Pancreas (tissue), 10 donors: ENCODE measurements at regions not wholly inside any gene's neighbourhood (a gene's known extent, or its start where the extent isn't known, plus 50 kb on each side); places are given as distances from the start of the nearest gene placed in this dataset.

Source experiments
- ATAC-seq, 4 donors: fragments of 200-7000 bp; cut with Tn5 transposase; one replicate each; pipeline versions ENCODE4 v1.8.0 to v1.9.1; 2020; ENCODE audit warnings: mild to moderate bottlenecking in 4 of 4, moderate library complexity in 4 of 4
- DNase-seq, 6 donors: peaks; one replicate each; pipeline ENCODE4 v3.0.0-alpha.2; 2020
- FAIRE-seq: peaks from 2 replicates; lab custom pipeline; 2012; peaks lifted over from hg19 to GRCh38; lab: Jason Lieb, UNC
- H3K27ac ChIP-seq, 4 donors: fragments of 200-600 bp; sonication (generic); 1 replicate in 3 of 4; 2 replicates in 1 of 4; pipeline versions ENCODE4 v1.5.0 to v1.8.0; 2020
- H3K27me3 ChIP-seq, 4 donors: fragments of 200-600 bp; one replicate each; pipeline ENCODE4 v1.8.0; 2021
- H3K36me3 ChIP-seq, 3 donors: fragments of 200-600 bp; sonication (generic) in 1 of 3; one replicate each; pipeline versions ENCODE4 v1.5.0 to v1.8.0; 2020 to 2021
- H3K4me1 ChIP-seq, 3 donors: fragments of 200-600 bp; one replicate each; pipeline ENCODE4 v1.8.0; 2021
- H3K4me3 ChIP-seq, 4 donors: fragments of 200-600 bp; sonication (generic) in 2 of 4; one replicate each; pipeline versions ENCODE4 v1.5.0 to v1.8.0; 2020 to 2021
- H3K9me3 ChIP-seq, 4 donors: fragments of 200-600 bp; one replicate each; pipeline ENCODE4 v1.8.0; 2021
- WGBS, 2 donors: extraction: QIAGEN DNeasy Blood & Tissue Kit; methylation state at CpG; one replicate each; pipeline ENCODE4 v1.1.7; 2013; 5-methylcytosine and 5-hydroxymethylcytosine counted together
- intact Hi-C, 3 donors: fragments of 100-400 bp; cut with DNase I; formaldehyde crosslinking; loops; one replicate each; pipeline versions ENCODE4 v1.11.1 to v1.14.2; 2022
- TF ChIP-seq, protein P1 (sequence below), 4 donors: fragments of 200-600 bp; sonication (generic) in 3 of 4; IDR thresholded peaks; one replicate each; pipeline versions ENCODE4 v1.5.0 to v1.8.0; 2021; ENCODE audit warnings: antibody characterized with exemption in 4 of 4
- donor health status: healthy with polysubstance abuse.
- donor health status: DM: no; HTN: no; CAD: no; lungs with moderate emphysema.
- donor health status: DM: no; HTN: no; CAD: no.
- donor health status: control.
- donor health status: control.
- donor health status: Bipolar disorder and iron deficiency.
- donor health status: DM: yes; HTN: yes; CAD: no.
- donor health status: DM: no; HTN: no; CAD: no.
- donor health status: DM: no; HTN: no; CAD: no.
- donor health status: DM: yes; HTN: yes; CAD: no.

DNA sequence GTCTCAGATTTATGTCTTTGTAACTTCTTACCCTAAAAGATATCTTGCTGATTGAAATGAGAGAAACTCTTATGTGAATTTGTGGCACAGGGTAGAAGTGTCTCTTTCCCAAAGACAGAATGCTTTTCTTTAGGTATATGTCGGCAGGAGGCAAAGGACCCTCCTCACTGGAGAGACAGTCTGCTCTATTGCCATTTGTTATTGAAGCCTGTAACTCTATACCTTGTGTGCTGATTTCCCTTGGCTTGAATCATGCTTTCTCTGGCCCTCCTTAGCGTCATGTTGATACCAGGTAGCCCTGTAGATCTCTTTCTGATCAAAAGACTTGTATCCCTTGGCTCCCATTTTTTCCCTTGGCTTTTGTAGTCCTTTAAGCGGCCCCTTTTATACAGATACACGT, 284.3 kb downstream of the CXXC4 start:
- WGBS, 2 donors, result 89 to 90% methylated on average over 4 of the region's 4 CpGs

DNA sequence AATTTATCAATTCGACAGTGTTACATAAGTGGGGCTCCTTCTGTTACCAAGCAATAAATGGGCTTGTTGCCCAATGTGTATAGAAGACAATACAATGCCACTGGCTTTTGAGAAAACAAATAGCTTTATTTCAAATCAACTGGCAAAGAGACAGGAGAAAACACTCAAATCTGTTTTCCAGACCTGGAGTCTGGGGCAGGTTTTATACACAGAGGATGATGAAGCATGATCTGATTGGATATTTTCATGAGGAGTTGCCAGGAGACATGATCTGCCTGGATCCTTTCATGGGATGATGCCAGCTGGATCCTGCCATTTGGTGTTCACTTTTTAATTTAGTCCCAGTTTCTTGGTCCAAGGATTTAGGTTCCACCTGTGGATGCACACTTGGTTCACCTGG, 287.9 kb downstream of the CXXC4 start:
- H3K4me1 ChIP-seq, result no peaks in the 10 kb centered on the region
- no peaks in the 10 kb centered on the region for H3K36me3 ChIP-seq
- TF ChIP-seq, protein P1, sequence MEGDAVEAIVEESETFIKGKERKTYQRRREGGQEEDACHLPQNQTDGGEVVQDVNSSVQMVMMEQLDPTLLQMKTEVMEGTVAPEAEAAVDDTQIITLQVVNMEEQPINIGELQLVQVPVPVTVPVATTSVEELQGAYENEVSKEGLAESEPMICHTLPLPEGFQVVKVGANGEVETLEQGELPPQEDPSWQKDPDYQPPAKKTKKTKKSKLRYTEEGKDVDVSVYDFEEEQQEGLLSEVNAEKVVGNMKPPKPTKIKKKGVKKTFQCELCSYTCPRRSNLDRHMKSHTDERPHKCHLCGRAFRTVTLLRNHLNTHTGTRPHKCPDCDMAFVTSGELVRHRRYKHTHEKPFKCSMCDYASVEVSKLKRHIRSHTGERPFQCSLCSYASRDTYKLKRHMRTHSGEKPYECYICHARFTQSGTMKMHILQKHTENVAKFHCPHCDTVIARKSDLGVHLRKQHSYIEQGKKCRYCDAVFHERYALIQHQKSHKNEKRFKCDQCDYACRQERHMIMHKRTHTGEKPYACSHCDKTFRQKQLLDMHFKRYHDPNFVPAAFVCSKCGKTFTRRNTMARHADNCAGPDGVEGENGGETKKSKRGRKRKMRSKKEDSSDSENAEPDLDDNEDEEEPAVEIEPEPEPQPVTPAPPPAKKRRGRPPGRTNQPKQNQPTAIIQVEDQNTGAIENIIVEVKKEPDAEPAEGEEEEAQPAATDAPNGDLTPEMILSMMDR (IDR thresholded peaks at IDR 0.05), result no peak
- DNase-seq, result no peak
- H3K27ac ChIP-seq, result no peak overlapping the region
- intact Hi-C loops, result no loop called here
- no peak for FAIRE-seq
- H3K27me3 ChIP-seq, result no peaks in the 10 kb centered on the region
- H3K4me3 ChIP-seq, result no peak overlapping the region
- no peaks in the 10 kb centered on the region for H3K9me3 ChIP-seq
- WGBS, 2 donors, result 52 to 76% methylated on average over 1 of the region's 1 CpG
- ATAC-seq, result no peak

More for the DNA sequence above, 284.3 kb downstream of the CXXC4 start:
- no peak overlapping the region for H3K4me3 ChIP-seq
- no peak for DNase-seq
- intact Hi-C loops, result no loop called here
- no peak for FAIRE-seq
- no peaks in the 10 kb centered on the region for H3K27me3 ChIP-seq
- no peaks in the 10 kb centered on the region for H3K36me3 ChIP-seq
- no peak overlapping the region for H3K27ac ChIP-seq
- ATAC-seq, result no peak
- TF ChIP-seq, protein P1 (IDR thresholded peaks at IDR 0.05), result no peak
- no peaks in the 10 kb centered on the region for H3K4me1 ChIP-seq
- no peaks in the 10 kb centered on the region for H3K9me3 ChIP-seq

DNA sequence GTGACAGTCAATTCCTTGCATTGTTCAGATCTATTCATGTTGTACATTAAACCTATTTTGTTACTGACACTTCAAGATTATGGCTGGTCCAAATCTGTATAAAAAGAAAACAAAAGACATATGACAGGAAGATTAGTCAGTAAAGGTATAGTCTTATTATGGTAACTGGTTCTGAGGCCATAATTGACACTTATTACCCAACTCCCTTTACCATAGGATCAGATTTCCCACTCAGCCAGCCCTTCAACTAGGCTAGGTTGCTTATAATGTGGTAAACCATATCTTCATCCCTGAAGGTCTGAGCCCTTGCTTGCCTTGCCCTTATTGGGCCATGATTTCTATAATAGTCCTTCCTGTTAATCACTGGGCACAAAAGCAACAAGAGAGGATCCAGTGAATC, 289.6 kb downstream of the CXXC4 start:
- Histone ChIP-seq H3K36me3 (no peaks in the 10 kb centered on the region), H3K27me3 (no peaks in the 10 kb centered on the region), H3K4me3 (no peak overlapping the region), H3K4me1 (no peaks in the 10 kb centered on the region), H3K27ac (no peak overlapping the region), H3K9me3 (no peaks in the 10 kb centered on the region)
- FAIRE-seq (no peak), ATAC-seq (no peak), DNase-seq (no peak)
- TF ChIP-seq, protein P1 (IDR thresholded peaks at IDR 0.05), result no peak
- intact Hi-C loops, result no loop called here

DNA sequence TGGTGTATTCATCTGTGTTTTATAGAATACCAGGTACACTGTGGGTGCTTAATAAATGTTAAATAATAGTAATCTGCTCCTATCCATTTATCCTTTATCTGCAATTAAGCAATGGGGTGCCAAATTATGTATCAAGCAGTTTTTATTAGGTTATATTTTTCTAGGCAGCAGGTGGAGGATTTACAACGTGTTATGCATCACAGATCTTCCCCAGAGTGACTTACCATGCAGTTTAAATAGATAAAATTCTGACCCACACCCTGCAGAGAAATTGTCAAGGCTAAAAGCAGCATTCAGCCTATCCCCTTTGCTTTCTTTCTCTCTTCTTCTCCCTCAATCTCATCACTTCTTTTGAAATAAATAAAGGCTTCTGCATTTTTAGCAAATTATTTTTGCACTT, 306.4 kb downstream of the CXXC4 start:
- Histone ChIP-seq H3K27me3 (no peaks in the 10 kb centered on the region), H3K4me3 (no peak overlapping the region), H3K4me1 (no peaks in the 10 kb centered on the region), H3K36me3 (no peaks in the 10 kb centered on the region), H3K9me3 (no peaks in the 10 kb centered on the region), H3K27ac (no peak overlapping the region)
- ATAC-seq (no peak), FAIRE-seq (no peak), DNase-seq (no peak)
- intact Hi-C loops, result no loop called here
- 6 to 22% methylated on average over 1 of the region's 1 CpG for WGBS, 2 donors
- TF ChIP-seq, protein P1 (IDR thresholded peaks at IDR 0.05), result no peak

DNA sequence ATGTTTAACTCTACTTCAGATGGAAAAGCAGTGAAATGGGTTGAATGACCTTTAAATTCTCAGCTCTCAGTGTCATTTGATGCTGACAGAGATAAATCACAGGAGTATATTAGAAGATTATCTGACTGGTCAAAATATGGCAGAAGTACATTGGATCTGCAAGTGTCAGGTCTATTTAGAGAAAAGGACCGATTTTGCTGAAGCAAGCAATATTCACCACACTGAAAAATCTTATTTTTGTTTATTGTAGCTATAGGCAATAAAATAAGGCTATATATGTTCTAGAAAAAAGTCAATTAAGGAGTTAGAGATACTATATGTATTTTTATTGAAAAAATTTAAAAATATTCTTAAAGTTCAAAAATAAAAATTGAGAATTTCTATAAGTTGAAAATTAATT, 325.3 kb downstream of the CXXC4 start:
- no peaks in the 10 kb centered on the region for H3K27me3 ChIP-seq
- no peak for FAIRE-seq
- WGBS, 2 donors, result 81 to 94% methylated on average over 1 of the region's 1 CpG
- intact Hi-C loops, result no loop called here
- H3K9me3 ChIP-seq, result no peaks in the 10 kb centered on the region
- H3K4me3 ChIP-seq, result no peak overlapping the region
- no peak overlapping the region for H3K27ac ChIP-seq
- H3K4me1 ChIP-seq, result peaks cover 0 to 8% (median 8%) of the 10 kb centered on the region in 3 donors
- TF ChIP-seq, protein P1 (IDR thresholded peaks at IDR 0.05), result no peak
- DNase-seq, result no peak
- H3K36me3 ChIP-seq, result no peaks in the 10 kb centered on the region
- ATAC-seq, result no peak
